ENCODE measurements at regions not wholly inside any gene's neighbourhood (a gene's known extent, or its start where the extent isn't known, plus 50 kb on each side); places are given as distances from the start of the nearest gene placed in this dataset.
"Not testable (repeated sequence)": the region's sequence is repeated elsewhere in the genome, so short reads cannot be mapped to it uniquely, and the experiment has no call there.

DNA sequence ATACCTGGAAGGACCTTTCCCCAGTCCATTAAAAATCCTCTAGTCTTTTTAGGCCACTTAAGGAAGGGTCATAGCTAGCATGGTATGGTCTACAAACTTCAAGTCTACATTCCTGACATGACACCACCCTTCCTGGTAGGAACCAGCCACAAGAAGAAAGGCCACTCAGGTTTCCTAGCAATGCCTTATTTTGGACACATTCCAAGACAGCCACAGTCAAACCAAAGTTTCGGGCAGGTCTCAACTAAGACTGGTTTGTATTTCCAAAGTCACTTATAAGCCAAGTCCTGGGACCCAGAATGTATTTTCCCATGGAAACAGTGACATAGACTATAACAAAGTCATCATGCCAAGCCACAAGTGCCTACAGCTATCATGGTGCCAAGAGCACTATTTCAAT lies 50.6 kb upstream of the SLC44A3 start:
- DNase-seq (ENCODE audit: low read depth in 4 of 4, low spot score in 2 of 4) = no peak

DNA sequence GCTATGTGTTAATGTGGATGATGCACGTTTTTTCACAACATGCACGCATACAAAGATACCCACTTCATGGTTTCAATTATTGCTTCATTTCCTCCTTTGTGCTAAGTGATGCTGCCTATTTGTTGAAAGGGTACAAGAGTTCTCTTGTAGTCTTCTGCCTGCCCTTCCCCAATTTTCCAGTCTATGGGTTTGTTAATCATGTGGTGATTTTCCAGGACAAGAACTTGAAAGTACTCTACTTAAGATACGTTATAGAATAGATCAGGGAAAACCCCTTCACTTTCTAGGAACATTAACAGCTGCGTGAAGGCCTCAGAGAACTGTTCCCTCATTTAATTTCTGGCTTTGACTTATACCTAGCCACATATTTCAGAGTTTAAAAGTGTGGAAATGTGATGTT lies 52.1 kb upstream of the SLC44A3 start:
- no peak for DNase-seq (ENCODE audit: low read depth in 4 of 4, low spot score in 2 of 4)

GRCh38 chr1:94765958-94766357 lies 54.2 kb upstream of the SLC44A3 start:
- no peak for DNase-seq (ENCODE audit: low read depth in 4 of 4, low spot score in 2 of 4)

GRCh38 chr1:94759188-94759587 lies 61.0 kb upstream of the SLC44A3 start:
- DNase-seq (ENCODE audit: low read depth in 4 of 4, low spot score in 2 of 4) = no peak

DNA sequence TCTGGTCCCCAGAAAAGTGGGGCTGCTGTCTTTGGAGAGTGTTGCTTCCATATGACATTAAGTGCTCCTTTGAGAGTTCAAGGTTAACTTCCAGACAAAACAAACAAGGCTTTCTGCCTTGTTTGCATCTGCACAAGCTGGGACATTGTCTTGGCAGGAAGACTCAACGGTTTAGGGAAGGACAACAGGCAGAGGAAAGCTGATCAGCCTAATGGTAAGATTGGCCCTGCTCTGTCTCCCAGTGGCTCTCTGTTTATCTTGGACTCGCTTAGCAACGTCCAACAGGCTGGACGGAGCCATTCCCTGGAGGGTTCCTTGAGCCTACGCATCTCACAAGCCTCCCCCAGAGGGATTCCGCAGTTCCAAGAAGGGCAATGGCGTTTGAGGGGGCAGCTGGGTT lies 62.2 kb upstream of the SLC44A3 start:
- no peak for DNase-seq (ENCODE audit: low read depth in 4 of 4, low spot score in 2 of 4)

- DNase-seq (ENCODE audit: low read depth in 4 of 4, low spot score in 2 of 4) = no peak
Observed at GRCh38 chr1:94755675-94756074, 64.5 kb upstream of the SLC44A3 start.

DNA sequence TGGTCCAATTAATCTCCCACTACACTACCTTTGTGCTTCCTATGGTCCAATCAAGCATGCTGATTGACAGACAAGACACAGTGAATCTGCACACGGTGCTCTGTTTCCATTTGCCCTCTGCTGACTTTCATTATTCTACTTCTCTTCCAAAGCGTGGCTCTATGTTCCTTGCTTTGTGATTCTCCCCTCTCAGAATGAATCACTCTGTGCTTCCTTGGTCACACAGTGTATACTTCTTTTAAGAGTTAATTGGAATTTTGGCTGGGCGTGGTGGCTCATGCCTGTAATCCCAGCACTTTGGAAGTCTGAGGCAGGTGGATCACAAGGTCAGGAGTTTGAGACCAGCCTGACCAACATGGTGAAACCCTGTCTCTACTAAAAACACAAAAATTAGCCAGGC lies 65.1 kb upstream of the SLC44A3 start:
- not testable (repeated sequence) for DNase-seq (ENCODE audit: low read depth in 4 of 4, low spot score in 2 of 4)

GRCh38 chr1:94754570-94754969 lies 65.6 kb upstream of the SLC44A3 start:
- no peak for DNase-seq (ENCODE audit: low read depth in 4 of 4, low spot score in 2 of 4)

GRCh38 chr1:94754095-94754494 lies 66.1 kb upstream of the SLC44A3 start:
- no peak for DNase-seq (ENCODE audit: low read depth in 4 of 4, low spot score in 2 of 4)

DNA sequence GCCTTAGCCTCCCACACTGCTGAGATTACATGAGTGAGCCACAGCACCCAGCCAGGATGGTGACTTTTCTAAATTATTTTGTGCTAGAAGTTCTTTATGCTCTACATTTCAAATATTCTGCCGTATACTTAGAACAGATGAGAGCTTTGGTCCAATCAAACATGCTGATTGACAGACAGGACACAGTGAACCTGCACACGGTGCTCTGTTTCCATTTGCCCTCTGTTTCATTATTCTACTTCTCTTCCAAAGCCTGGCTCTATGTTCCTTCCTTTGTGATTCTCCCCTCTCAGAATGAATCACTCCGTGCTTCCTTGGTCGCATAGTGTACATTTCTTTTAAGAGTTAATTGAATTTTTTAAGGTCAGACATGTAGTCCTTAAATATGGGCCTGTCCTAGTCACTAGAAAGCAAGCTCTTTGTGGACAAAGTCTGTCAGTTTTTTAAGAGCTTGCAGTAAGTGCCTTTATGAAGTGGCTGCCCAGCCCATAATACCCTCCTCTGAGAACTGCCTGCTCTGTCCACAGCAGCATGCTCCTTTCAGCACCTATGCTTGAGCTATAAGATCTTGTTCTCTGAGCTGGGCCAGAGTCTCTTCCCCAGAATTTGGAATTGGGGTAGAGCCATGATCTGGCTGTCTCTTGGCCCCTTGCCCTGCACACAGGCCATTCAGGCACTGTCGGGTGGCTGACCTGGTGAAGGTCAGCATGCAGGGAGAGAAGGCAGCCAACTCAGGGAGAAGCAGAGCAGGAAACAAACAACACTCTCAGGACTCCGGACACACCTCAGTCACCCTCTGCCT lies 66.8 kb upstream of the SLC44A3 start:
- DNase-seq (ENCODE audit: low read depth in 4 of 4, low spot score in 2 of 4) = no peak

- DNase-seq (ENCODE audit: low read depth in 4 of 4, low spot score in 2 of 4) = not testable (repeated sequence)
Observed at GRCh38 chr1:94751483-94751882, 68.7 kb upstream of the SLC44A3 start.

DNA sequence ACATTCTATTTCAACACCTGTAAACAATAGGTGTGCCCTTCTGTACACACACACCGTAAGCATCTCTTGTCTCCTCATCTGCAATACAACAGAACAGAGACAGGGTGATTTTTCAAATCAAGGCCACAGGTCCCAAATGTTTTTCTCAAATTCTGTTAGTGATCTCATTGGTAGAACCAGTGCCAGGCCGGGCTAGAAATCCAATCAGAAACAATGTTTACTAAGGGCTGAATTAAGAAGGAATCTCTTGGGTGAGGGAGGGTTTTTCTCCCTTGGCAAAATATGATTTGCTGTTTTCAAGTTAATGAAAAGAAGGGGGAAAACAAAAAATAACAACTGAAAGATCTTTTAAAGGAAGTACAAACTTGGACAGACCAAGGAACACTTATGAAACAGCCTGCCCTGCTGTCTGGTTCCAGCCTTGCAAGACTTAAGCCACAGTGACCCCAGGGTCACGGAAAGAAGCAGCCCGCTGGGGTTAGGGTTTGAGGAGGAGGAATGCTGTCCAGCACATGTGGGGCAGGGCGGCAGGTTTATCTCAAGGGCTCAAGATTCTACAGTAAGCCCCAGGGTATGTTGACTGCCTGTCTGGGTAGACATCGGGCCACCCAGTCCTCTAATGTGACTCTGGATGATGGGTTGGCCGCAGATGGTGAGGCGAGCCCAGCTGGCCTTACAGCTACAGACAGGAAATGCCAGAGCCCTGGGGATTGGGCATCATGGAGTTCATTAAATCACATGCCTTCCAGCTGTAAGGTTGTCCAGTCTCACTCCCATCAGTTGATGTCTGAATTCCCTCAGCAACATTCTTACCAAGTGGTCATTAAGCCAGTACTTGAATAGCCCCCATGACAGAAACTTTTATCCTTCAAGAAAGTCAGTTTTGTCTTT lies 73.3 kb upstream of the SLC44A3 start:
- no peak for DNase-seq (ENCODE audit: low read depth in 4 of 4, low spot score in 2 of 4)

GRCh38 chr1:94745742-94746141 lies 74.4 kb upstream of the SLC44A3 start:
- no peak for DNase-seq (ENCODE audit: low read depth in 4 of 4, low spot score in 2 of 4)

DNA sequence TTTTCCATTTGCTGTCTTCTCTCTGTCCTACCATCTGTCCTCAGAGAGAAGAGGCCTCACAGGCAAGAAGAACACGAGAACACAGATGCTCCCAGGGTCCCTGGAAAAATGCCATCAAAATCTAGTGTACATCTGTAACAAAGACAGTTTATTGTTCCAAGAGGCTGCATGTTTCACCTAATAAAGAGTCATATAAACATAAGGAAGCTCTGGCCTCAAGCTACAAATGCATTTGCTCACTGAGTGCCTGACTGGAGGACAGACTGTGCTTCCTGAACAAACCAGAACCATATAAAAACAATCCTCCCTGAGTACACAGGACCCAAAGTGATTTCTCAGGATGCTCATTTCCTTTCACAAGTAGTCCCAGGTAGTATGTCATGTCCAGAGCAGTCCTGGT lies 76.3 kb upstream of the SLC44A3 start:
- DNase-seq (ENCODE audit: low read depth in 4 of 4, low spot score in 2 of 4) = no peak

- DNase-seq (ENCODE audit: low read depth in 4 of 4, low spot score in 2 of 4) = no peak
Observed at GRCh38 chr1:94741996-94742395, 78.2 kb upstream of the SLC44A3 start.

DNA sequence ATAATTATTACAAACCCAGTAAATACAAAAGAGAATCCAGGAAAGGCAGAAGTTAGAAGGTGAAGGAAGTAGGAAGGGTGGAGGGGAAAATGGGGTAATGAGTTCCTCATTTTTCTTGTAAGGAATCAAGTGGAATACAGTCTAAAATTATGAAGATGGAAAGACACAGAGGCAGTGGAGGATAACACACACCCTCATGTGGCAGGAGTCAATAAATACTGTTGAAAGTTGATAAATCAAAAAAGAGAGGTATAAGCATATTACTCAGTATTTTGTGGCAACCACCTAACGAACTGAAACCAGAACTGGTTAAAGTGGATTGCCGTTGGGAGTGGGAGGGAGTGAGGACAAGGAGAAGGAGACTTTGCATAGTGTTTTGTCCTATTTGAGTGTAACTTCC lies 78.6 kb upstream of the SLC44A3 start:
- no peak for DNase-seq (ENCODE audit: low read depth in 4 of 4, low spot score in 2 of 4)

DNA sequence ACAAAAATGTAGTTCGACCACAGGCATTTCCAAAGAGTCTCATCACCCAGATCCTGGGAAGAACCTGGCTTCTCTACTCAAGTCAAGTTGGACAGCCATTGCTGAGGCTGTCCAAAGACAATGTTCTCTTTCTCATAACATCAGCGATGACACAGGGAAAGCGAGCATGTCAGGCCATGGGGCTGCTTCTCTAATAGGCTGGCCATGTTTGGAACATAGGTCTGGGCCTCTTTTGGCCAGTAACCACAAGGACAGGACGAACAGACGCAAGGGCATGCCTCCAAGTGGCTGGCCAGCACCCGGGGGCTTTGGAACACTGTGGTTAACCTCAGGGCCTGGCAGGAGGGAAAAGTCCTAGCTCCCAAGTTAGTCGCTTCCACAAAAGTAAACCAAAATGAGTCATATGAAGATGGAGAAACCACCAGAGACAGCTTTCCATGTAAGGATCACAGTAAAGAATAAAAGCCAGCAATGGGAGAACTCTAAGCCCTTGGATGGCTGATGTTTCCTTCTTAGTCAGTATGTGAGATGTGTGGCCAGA lies 80.6 kb upstream of the SLC44A3 start:
- DNase-seq (ENCODE audit: low read depth in 4 of 4, low spot score in 2 of 4) = no peak

- no peak for DNase-seq (ENCODE audit: low read depth in 4 of 4, low spot score in 2 of 4)
Observed at GRCh38 chr1:94738371-94738770, 81.8 kb upstream of the SLC44A3 start.

DNA sequence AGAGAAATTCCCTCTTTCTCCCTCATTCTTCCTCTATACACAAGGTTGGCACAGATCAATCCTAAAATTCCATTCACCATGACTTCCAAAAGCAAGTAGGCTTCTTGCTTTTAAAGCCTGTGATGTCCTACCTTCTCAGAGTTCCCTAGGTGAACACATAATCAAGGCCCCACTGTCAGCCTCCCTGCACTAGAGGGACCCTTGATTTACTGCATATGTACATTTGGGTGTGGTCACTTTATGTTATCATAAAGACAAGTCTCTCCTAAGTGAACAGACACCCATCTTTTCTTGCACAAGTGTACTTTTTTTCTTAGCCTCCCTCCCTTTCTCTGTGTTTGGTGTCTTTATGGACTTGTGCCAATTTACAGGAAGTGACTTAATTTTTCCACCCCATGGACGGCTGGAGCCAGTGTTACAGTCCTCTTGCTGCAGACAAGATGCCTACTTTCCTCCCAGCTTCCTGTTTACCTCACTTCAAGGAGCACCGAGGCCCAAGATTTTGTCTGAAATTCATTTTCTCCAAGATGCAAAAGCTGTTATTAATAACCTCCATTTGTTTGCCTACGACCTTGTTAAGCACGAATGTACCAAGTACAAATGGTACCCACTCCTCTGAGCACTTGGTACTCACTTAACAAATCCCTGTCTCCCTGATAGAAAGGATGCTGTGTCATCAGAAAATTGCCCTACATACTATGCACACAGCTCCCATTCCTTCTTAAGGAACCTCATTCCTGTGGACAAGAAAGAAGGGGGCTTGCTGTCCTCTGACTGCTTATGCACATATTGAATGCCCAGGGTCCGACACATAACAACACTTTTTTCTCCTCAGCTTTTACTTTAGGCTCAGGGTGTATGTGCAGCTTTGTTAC lies 82.8 kb upstream of the SLC44A3 start:
- no peak for DNase-seq (ENCODE audit: low read depth in 4 of 4, low spot score in 2 of 4)

DNA sequence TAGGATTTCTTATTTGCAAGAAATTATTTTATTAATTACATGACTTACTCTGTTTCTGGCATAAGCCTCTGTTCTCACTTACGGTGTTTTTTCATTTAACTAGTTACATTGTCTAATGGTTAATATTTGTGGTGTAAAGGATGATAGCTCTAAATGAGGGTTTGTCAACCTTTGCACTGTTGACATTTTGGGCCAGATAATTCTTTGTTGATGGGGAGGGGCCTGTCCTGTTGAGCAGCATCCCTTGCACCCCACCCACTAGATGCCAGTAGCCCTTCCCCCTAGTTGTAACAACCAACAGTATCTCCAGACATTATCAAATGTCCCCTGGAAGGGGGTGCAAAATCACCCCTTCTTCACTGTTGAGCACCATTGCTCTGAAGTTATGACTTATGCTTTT lies 83.6 kb upstream of the SLC44A3 start:
- DNase-seq (ENCODE audit: low read depth in 4 of 4, low spot score in 2 of 4) = no peak

DNA sequence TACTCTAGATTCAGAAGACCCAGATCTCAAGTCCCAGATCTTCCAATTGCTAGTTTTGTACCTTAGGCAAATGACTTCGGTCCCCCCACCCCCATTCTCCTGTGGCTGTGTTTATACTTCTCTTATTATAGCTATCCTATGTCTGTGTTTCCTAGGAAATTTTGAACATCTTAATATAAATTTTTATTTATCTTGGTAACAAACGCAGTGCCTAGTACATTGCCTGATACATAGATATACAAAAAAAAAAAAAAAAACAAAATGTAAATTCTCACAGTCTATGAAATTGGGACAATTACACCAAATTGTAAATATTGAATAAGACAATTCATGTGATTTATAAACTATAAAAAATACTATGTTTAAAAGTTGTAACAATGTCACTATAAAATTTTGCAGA lies 84.1 kb upstream of the SLC44A3 start:
- DNase-seq (ENCODE audit: low read depth in 4 of 4, low spot score in 2 of 4) = no peak

Measured in left renal cortex interstitium (tissue), 4 donors.